SK-MEL-5 (cell line): ENCODE measurements at regions not wholly inside any gene's neighbourhood (a gene's known extent, or its start where the extent isn't known, plus 50 kb on each side); places are given as distances from the start of the nearest gene placed in this dataset.
"Not testable (repeated sequence)": the region's sequence is repeated elsewhere in the genome, so short reads cannot be mapped to it uniquely, and the experiment has no call there.

ENCODE experiments used
- DNase-seq: peaks from one replicate; pipeline ENCODE4 v3.0.0-alpha.2; 2016; ENCODE audit warnings: low read depth, low spot score
- in situ Hi-C: cut with HindIII; loops from 2 replicates; pipeline ENCODE4 v1.10.0; 2016; ENCODE audit warnings: low sequenced_read_pairs, high pct_unique_total_duplicates, low pct_unique_long_range_greater_than_20kb

- in situ Hi-C loops: no loop called here
- no peak for DNase-seq
Observed at GRCh38 chr5:3186736-3187405, 408.8 kb upstream of the IRX1 start.

- no peak for DNase-seq
- in situ Hi-C loops: no loop called here
Observed at GRCh38 chr5:3186156-3186555, 409.5 kb upstream of the IRX1 start.

DNA sequence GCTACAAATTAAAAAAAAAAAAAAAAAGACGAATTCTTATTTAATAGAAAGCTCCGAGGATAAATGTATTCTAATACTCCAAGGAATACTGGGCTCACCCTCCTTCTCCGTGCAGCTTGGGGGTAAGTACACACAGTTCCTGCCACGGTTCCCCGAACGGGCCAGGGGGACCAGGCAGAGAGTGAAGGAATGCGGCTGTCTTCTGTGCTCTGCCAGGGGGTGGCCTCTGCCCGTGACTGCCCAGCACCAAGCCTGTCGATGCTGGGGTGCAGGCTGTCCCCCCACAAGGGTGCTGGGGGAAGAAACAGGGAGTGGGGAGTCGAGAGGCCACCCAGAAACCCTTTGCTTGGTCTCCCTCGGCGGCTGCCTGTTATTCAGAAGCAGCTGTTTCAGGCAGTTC is 410.1 kb upstream of the IRX1 start:
- in situ Hi-C loops: no loop called here
- DNase-seq: no peak

DNA sequence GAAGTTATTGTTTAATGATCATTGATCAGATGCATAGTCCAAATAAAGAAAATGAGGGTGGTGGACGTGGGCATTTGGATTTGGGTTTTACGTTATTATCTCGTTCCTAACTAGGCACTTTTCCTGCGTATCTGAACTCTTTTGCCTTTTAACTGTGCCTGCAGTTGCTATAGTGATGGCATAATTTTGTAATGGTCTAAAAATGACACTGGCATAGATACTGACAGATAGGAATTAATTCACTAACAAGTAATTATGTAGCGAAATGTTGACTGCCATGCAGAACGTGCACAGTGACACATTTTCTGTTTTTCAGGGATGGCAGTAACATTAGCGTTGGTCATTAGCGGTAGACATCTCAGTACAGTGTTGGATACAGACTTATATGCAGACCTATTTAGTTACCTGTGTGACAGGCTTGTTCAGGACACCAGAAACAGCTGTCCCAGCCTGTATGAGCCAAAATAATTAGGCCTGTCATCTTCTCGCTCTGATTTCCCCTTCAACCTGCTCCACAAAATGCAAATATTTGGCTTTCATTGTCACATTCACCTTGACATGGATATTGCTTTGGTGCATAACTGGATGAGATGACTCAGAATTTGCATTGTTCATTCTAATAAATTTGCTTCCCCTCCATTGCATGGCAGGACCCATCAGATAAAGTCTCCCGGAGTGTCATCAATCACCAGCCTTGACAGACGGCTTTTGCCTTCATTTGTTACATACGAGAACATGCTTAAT is 413.3 kb upstream of the IRX1 start:
- in situ Hi-C loops: no loop called here
- no peak for DNase-seq

- in situ Hi-C loops: no loop called here
- DNase-seq: no peak
Observed at GRCh38 chr5:3181671-3182070, 414.0 kb upstream of the IRX1 start.

DNA sequence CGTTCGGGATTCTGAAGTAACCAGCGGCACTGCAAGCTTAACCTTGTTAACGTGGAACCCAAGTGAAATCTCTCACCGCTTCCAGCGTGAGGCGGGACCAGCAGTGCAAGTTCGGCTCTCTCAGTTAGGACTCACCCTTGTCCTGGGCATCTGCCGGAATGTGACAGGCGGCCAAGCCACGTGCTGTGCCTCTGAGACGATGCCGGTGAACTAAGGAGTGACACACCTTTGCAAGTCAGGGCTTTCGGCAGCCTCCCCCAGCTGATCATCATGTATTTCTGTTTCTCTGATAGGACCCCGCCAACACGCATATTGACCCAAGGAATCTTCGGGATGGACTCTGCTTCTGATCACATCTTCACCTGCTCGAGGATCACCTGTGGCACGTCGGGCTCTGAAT is 415.0 kb upstream of the IRX1 start:
- in situ Hi-C loops: no loop called here
- no peak for DNase-seq

DNA sequence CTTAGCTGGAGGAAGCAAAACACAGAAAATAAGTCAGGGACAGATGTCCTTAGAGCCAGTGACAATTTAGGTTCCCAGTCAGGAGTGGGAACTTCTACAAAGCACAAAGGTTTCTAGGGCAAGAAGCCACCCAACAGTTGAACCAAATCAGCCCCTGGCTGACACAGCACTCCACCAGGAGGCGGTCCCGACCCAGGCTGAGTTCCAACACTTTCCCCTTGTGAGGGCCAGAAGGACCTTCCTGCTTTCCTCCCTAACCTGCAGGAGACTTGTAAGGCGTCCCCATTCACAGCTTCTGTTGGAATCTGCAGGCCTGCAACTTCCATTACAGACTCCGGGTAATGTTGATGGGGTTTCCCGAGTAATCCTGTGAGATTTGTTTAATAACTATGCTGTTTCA is 416.4 kb upstream of the IRX1 start:
- peak; percentile 10 for DNase-seq
- in situ Hi-C loops: no loop called here

GRCh38 chr5:3177338-3177737 is 418.3 kb upstream of the IRX1 start:
- in situ Hi-C loops: no loop called here
- no peak for DNase-seq

DNA sequence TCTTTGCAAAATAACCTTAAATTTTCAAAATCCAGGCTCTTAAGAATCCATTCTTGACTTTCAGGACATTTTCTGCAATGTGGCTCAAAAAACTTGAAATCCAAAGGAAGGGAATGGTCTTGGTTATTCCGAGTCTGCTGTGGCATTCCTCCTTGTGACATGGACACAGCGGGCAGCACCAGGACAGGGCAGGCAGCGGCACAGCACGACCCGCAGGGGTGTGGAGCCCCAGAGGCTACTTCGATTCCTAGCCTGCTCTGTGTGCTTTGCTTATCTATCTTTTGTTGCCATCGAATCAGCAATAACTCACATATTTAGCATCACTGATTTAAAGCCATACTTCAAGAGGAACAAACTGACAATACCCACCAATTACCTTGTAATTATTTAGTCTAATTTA is 420.2 kb upstream of the IRX1 start:
- no peak for DNase-seq
- in situ Hi-C loops: no loop called here

DNA sequence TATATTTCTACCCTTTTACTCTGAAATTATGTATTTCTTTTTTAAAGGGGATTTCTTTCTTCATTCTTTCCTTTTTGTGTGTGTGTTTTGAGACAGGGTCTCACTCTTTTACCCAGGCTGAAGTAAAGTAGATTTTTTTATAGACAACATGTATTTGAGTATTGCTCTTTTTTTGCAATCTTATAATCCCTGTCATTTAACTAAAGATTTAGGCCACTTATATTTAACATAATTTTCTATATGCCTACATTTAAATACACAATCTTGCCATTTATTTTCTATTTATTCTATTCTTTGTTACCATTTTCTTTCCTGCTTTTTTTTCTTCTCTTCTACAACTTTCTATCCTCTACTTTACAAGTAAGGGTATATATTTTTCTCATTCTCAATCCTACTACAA is 416.0 kb upstream of the IRX2 start:
- in situ Hi-C loops: no loop called here
- no peak for DNase-seq

GRCh38 chr5:3163626-3164025 is 412.1 kb upstream of the IRX2 start:
- in situ Hi-C loops: no loop called here
- no peak for DNase-seq

- no peak for DNase-seq
- in situ Hi-C loops: no loop called here
Observed at GRCh38 chr5:3161672-3162071, 410.2 kb upstream of the IRX2 start.

DNA sequence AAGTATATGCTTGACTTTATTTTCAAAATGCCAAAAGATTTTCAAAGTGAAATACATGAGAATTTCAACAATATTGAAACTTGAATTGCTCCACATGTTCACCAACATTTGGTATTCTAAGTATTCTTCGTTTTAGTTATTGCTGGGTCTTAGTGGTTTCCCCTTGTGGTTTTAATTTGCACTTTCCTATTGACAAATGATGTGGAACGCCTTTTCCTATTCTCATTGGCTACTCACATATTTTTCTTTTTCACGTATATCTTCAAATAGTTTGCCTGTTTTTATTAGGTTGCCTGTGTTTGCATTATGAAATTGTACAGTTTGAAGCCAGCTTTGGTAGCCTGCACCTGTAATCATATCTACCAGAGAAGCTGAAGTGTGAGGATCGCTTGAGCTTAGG is 405.7 kb upstream of the IRX2 start:
- in situ Hi-C loops: no loop called here
- DNase-seq: no peak

DNA sequence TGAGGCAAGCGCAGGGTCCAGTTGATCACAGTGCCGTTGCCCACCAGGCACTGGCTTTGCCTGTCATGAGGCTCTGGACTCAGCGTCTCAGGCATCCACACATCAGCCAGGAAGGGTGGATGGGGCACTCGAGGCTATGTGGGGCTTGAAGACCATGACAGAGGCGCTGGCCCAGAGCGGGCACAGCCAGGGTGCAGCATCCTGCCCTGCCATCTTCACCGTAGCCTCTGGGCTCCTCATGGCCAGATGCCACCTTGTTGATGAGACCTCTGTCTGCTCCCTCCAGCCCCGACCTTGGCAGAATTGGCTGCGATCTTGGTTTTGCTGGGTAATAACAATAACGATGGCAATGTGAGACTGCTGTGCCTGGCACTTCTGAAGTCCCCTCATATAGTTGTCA is 404.2 kb upstream of the IRX2 start:
- in situ Hi-C loops: no loop called here

DNA sequence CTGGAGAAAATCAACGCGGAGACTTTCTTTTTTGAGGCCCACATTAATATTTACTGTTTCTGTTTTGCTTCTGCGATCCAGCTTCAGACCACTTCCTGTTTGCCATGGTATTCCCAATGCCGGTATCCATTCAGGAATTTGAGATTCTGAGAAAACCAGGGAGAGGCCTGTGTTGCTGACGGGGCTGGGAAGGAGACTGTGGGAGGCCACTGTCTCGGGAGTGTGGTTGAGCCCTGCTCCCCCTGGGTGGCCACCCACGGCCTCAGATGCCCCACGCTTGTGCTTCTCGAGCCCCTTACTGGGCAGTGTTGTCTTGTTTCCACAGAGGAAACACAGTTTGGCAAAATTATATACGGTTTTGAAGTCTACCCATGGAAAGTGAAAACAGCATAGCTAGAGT is 403.6 kb upstream of the IRX2 start:
- in situ Hi-C loops: no loop called here
- DNase-seq: no peak

More for the DNA sequence above, 404.2 kb upstream of the IRX2 start:
- DNase-seq: no peak

- DNase-seq: no peak
- in situ Hi-C loops: no loop called here
Observed at GRCh38 chr5:3153906-3154305, 402.4 kb upstream of the IRX2 start.

- in situ Hi-C loops: no loop called here
- DNase-seq: no peak
Observed at GRCh38 chr5:3153226-3153858, 401.9 kb upstream of the IRX2 start.

DNA sequence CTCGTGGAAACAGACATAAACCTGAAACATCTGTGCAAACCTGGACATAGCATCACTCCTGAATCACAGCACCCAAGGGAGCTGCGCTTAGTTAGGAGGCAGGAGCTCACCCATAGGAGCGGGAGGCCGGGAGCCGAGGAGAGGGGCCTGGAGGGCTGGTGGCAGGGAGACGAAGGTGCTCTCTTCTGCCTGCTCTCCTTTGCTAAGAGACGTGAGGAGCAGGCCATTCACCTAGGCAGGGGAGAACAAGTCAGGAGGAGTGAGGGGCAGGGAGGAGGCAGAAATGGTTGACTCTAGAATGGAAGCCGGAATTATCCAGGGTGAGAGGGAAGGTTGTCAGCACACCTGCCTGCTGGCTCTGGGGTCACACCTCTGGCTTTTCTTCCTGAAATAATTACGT is 398.4 kb upstream of the IRX2 start:
- DNase-seq: no peak
- in situ Hi-C loops: no loop called here

DNA sequence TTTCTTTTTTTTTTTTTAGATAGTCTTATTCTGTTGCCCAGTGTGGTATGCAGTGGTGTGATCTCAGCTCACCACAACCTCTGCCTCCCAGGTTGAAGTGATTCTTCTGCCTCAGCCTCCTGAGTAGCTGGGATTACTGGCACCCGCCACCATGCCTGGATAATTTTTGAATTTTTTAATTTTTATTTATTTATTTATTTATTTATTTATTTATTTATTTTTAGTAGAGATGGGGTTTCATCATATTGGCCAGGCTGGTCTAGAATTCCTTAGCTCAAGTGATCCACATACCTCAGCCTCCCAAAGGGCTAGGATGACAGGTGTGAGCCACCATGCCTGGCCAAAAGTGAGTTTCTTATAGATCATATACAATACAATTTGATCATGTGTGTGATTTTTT is 395.9 kb upstream of the IRX2 start:
- in situ Hi-C loops, DNase-seq: not testable (repeated sequence)
